GM23338 (cell line): ENCODE measurements at regions not wholly inside any gene's neighbourhood (a gene's known extent, or its start where the extent isn't known, plus 50 kb on each side); places are given as distances from the start of the nearest gene placed in this dataset.

Experiments
- ATAC-seq: fragments of 200-7000 bp; cut with Tn5 transposase; 3 replicates; pipeline ENCODE4 v1.9.1; 2020
- DNase-seq: peaks from one replicate; pipeline ENCODE4 v3.0.0-alpha.2; 2015; ENCODE audit warnings: low spot score
- H2AFZ ChIP-seq: fragments of 200-600 bp; sonication (generic); 2 replicates; pipeline ENCODE4 v1.8.0; 2016; ENCODE audit warnings: antibody characterized with exemption, mild to moderate bottlenecking, moderate library complexity
- H3F3A ChIP-seq: fragments of 200-600 bp; sonication (generic); replicated peaks from 2 replicates; pipeline ENCODE4 v1.8.0; 2017; ENCODE audit warnings: antibody characterized with exemption, mixed run types, low read depth
- H3K27ac ChIP-seq: fragments of 200-600 bp; sonication (generic); 2 replicates; pipeline ENCODE4 v1.6.1; 2016; ENCODE audit warnings: low read depth
- H3K27me3 ChIP-seq: fragments of 200-600 bp; sonication (generic); 2 replicates; pipeline ENCODE4 v1.8.0; 2016; ENCODE audit warnings: mild to moderate bottlenecking, mixed run types, moderate library complexity; ENCODE audit not compliant: insufficient read depth
- H3K36me3 ChIP-seq: fragments of 200-600 bp; sonication (generic); 2 replicates; pipeline ENCODE4 v1.8.0; 2016; ENCODE audit warnings: mild to moderate bottlenecking; ENCODE audit not compliant: insufficient read depth
- H3K4me1 ChIP-seq: fragments of 200-600 bp; sonication (generic); 2 replicates; pipeline ENCODE4 v1.8.0; 2016; ENCODE audit warnings: mild to moderate bottlenecking, moderate library complexity; ENCODE audit not compliant: insufficient read depth
- H3K4me2 ChIP-seq: fragments of 200-600 bp; sonication (generic); 2 replicates; pipeline ENCODE4 v1.7.1; 2017; ENCODE audit warnings: mixed run types
- H3K4me3 ChIP-seq: fragments of 200-600 bp; sonication (generic); 2 replicates; pipeline ENCODE4 v1.6.1; 2016; ENCODE audit warnings: mixed run types
- H3K79me2 ChIP-seq: fragments of 200-600 bp; sonication (generic); replicated peaks from 2 replicates; pipeline ENCODE4 v1.8.0; 2017; ENCODE audit warnings: mild to moderate bottlenecking; ENCODE audit not compliant: insufficient read depth
- H3K9me2 ChIP-seq: fragments of 200-600 bp; sonication (generic); 2 replicates; pipeline ENCODE4 v1.8.0; 2017; ENCODE audit not compliant: insufficient read depth
- H4K20me1 ChIP-seq: fragments of 200-600 bp; sonication (generic); replicated peaks from 2 replicates; pipeline ENCODE4 v1.8.0; 2017; ENCODE audit warnings: mild to moderate bottlenecking; ENCODE audit not compliant: insufficient read depth
- H3K27ac Mint-ChIP-seq: 2 replicates; pipeline ENCODE4 v1.8.0; 2020; ENCODE audit warnings: inconsistent platforms, mild to moderate bottlenecking, moderate library complexity, mixed read lengths
- H3K27me3 Mint-ChIP-seq: 3 replicates; pipeline ENCODE4 v1.8.0; 2022; ENCODE audit warnings: low read depth, mild to moderate bottlenecking, moderate library complexity, mixed read lengths, inconsistent platforms; ENCODE audit not compliant: insufficient read depth, poor library complexity
- H3K36me3 Mint-ChIP-seq: 3 replicates; pipeline ENCODE4 v1.8.0; 2021; ENCODE audit warnings: low read depth, mild to moderate bottlenecking, inconsistent platforms, moderate library complexity, mixed read lengths
- H3K4me1 Mint-ChIP-seq: 3 replicates; pipeline ENCODE4 v1.8.0; 2020; ENCODE audit warnings: mild to moderate bottlenecking, inconsistent platforms, mixed read lengths
- H3K4me3 Mint-ChIP-seq: 3 replicates; pipeline ENCODE4 v1.8.0; 2021; ENCODE audit warnings: moderate library complexity, mild to moderate bottlenecking, inconsistent platforms, mixed read lengths
- H3K9me3 Mint-ChIP-seq: 3 replicates; pipeline ENCODE4 v1.8.0; 2020; ENCODE audit warnings: moderate library complexity, mild to moderate bottlenecking, inconsistent platforms, mixed read lengths
- CREB1 ChIP-seq: fragments of 250-450 bp; sonication (Bioruptor Pico); IDR thresholded peaks from 2 replicates; pipeline ENCODE4 v1.5.0; 2020; ENCODE audit warnings: low read depth, mild to moderate bottlenecking, moderate library complexity
- CTCF ChIP-seq, 2 experiments: fragments of 200-600 bp in 1 of 2; sonication (generic) in 1 of 2; conservative IDR thresholded peaks; 2 replicates each; pipeline versions ENCODE4 v1.5.1 to v1.6.1; 2016 to 2017; ENCODE audit warnings: antibody characterized with exemption in 2 of 2, low read depth in 2 of 2, mild to moderate bottlenecking in 2 of 2, moderate library complexity in 1 of 2
- EZH2 ChIP-seq: fragments of 200-600 bp; sonication (generic); IDR thresholded peaks from one replicate; pipeline ENCODE4 v1.8.0; 2017; ENCODE audit warnings: antibody characterized with exemption, mild to moderate bottlenecking, low read depth; ENCODE audit not compliant: unreplicated experiment
- EZH2phosphoT487 ChIP-seq: fragments of 200-600 bp; sonication (generic); IDR thresholded peaks from one replicate; pipeline ENCODE4 v1.8.1; 2018; ENCODE audit warnings: antibody characterized with exemption; ENCODE audit not compliant: unreplicated experiment
- JUNB ChIP-seq: IDR thresholded peaks from one replicate; pipeline ENCODE4 v1.6.1; 2016; ENCODE audit warnings: antibody characterized with exemption; ENCODE audit not compliant: unreplicated experiment
- NANOG ChIP-seq: IDR thresholded peaks from 2 replicates; pipeline ENCODE4 v1.6.1; 2016; ENCODE audit warnings: antibody characterized with exemption, borderline replicate concordance
- POLR2AphosphoS5 ChIP-seq: IDR thresholded peaks from 2 replicates; pipeline ENCODE4 v1.6.1; 2016; ENCODE audit warnings: antibody characterized with exemption, low read depth
- REST ChIP-seq: IDR thresholded peaks from one replicate; pipeline ENCODE4 v1.6.1; 2018; ENCODE audit warnings: antibody characterized with exemption; ENCODE audit not compliant: unreplicated experiment
- STAT1 ChIP-seq: IDR thresholded peaks from one replicate; pipeline ENCODE4 v1.6.1; 2016; ENCODE audit warnings: antibody characterized with exemption; ENCODE audit not compliant: unreplicated experiment
- ZNF114 ChIP-seq: fragments of 250-450 bp; sonication (Bioruptor Pico); IDR thresholded peaks from 2 replicates; pipeline ENCODE4 v1.5.0; 2020; ENCODE audit warnings: mild to moderate bottlenecking, moderate library complexity
- ZNF331 ChIP-seq: fragments of 250-450 bp; sonication (Bioruptor Pico); IDR thresholded peaks from 2 replicates; pipeline ENCODE4 v1.5.0; 2020; ENCODE audit warnings: low read depth, mild to moderate bottlenecking, moderate library complexity
- TF ChIP-seq, protein P1 (sequence below): IDR thresholded peaks from 2 replicates; pipeline ENCODE4 v1.6.1; 2016; ENCODE audit warnings: antibody characterized with exemption
- TF ChIP-seq, protein P2 (sequence below): fragments of 250-450 bp; sonication (Bioruptor Pico); IDR thresholded peaks from 2 replicates; pipeline ENCODE4 v1.5.0; 2020; ENCODE audit warnings: mild to moderate bottlenecking, moderate library complexity

DNA sequence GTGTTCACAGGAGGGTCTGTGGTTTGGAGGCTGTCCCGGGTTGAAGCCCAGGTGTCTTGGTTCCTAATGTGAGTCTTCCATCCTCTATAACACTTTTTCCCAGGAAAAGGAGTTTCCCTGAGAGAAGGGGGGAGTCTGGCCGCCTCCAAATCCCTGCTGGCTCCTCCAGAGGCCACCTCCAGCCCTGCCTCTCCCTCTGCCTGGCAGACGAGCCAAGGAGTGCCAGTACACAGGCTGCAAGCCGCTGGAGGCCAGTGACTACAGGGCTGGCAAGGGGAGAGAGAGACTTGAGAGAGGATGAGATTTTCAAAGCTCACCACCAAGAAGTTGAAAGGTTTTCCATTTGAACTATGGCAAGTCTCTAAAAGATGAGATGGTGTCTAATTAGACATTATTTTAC lies 154.2 kb upstream of the ID2 start:
- no peak overlapping the region for H3K27ac Mint-ChIP-seq
- H3K4me1 Mint-ChIP-seq, result peaks cover 20% of the 10 kb centered on the region
- H3K4me1 ChIP-seq, result peaks cover 6% of the 10 kb centered on the region; the same call in 1 of the 2 replicates
- H3K36me3 ChIP-seq, result no peaks in the 10 kb centered on the region
- H3K4me3 Mint-ChIP-seq, result no peak overlapping the region
- no peak overlapping the region for H3K27ac ChIP-seq
- no peaks in the 10 kb centered on the region for H3K27me3 ChIP-seq
- no peak for TF ChIP-seq ZNF114 (CRISPR knock-in tag)
- TF ChIP-seq CREB1 (CRISPR knock-in tag), result no peak
- TF ChIP-seq, protein P1, sequence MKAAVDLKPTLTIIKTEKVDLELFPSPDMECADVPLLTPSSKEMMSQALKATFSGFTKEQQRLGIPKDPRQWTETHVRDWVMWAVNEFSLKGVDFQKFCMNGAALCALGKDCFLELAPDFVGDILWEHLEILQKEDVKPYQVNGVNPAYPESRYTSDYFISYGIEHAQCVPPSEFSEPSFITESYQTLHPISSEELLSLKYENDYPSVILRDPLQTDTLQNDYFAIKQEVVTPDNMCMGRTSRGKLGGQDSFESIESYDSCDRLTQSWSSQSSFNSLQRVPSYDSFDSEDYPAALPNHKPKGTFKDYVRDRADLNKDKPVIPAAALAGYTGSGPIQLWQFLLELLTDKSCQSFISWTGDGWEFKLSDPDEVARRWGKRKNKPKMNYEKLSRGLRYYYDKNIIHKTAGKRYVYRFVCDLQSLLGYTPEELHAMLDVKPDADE, result no peak
- no peak for TF ChIP-seq STAT1
- TF ChIP-seq, protein P2, sequence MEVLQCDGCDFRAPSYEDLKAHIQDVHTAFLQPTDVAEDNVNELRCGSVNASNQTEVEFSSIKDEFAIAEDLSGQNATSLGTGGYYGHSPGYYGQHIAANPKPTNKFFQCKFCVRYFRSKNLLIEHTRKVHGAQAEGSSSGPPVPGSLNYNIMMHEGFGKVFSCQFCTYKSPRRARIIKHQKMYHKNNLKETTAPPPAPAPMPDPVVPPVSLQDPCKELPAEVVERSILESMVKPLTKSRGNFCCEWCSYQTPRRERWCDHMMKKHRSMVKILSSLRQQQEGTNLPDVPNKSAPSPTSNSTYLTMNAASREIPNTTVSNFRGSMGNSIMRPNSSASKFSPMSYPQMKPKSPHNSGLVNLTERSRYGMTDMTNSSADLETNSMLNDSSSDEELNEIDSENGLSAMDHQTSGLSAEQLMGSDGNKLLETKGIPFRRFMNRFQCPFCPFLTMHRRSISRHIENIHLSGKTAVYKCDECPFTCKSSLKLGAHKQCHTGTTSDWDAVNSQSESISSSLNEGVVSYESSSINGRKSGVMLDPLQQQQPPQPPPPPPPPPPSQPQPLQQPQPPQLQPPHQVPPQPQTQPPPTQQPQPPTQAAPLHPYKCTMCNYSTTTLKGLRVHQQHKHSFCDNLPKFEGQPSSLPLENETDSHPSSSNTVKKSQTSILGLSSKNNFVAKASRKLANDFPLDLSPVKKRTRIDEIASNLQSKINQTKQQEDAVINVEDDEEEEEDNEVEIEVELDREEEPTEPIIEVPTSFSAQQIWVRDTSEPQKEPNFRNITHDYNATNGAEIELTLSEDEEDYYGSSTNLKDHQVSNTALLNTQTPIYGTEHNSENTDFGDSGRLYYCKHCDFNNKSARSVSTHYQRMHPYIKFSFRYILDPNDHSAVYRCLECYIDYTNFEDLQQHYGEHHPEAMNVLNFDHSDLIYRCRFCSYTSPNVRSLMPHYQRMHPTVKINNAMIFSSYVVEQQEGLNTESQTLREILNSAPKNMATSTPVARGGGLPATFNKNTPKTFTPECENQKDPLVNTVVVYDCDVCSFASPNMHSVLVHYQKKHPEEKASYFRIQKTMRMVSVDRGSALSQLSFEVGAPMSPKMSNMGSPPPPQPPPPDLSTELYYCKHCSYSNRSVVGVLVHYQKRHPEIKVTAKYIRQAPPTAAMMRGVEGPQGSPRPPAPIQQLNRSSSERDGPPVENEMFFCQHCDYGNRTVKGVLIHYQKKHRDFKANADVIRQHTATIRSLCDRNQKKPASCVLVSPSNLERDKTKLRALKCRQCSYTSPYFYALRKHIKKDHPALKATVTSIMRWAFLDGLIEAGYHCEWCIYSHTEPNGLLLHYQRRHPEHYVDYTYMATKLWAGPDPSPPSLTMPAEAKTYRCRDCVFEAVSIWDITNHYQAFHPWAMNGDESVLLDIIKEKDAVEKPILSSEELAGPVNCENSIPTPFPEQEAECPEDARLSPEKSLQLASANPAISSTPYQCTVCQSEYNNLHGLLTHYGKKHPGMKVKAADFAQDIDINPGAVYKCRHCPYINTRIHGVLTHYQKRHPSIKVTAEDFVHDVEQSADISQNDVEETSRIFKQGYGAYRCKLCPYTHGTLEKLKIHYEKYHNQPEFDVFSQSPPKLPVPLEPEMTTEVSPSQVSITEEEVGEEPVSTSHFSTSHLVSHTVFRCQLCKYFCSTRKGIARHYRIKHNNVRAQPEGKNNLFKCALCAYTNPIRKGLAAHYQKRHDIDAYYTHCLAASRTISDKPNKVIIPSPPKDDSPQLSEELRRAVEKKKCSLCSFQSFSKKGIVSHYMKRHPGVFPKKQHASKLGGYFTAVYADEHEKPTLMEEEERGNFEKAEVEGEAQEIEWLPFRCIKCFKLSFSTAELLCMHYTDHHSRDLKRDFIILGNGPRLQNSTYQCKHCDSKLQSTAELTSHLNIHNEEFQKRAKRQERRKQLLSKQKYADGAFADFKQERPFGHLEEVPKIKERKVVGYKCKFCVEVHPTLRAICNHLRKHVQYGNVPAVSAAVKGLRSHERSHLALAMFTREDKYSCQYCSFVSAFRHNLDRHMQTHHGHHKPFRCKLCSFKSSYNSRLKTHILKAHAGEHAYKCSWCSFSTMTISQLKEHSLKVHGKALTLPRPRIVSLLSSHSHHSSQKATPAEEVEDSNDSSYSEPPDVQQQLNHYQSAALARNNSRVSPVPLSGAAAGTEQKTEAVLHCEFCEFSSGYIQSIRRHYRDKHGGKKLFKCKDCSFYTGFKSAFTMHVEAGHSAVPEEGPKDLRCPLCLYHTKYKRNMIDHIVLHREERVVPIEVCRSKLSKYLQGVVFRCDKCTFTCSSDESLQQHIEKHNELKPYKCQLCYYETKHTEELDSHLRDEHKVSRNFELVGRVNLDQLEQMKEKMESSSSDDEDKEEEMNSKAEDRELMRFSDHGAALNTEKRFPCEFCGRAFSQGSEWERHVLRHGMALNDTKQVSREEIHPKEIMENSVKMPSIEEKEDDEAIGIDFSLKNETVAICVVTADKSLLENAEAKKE, result no peak
- no peak for TF ChIP-seq EZH2
- TF ChIP-seq ZNF331, result no peak
- no peak for TF ChIP-seq EZH2phosphoT487
- no peak for TF ChIP-seq REST
- TF ChIP-seq CTCF (conservative IDR thresholded peaks at IDR 0.05; ENCODE audit: low read depth in 2 of 2), result no peak
- no peak for TF ChIP-seq NANOG
- TF ChIP-seq JUNB, result no peak
- no peak for TF ChIP-seq POLR2AphosphoS5
- DNase-seq, result no peak
- no peak overlapping the region for H3K4me3 ChIP-seq
- H3K4me2 ChIP-seq, result no peak overlapping the region
- ATAC-seq, result no peak
- H3K27me3 Mint-ChIP-seq, result peaks cover 3% of the 10 kb centered on the region
- peaks cover 14% of the 10 kb centered on the region for H3K9me3 Mint-ChIP-seq
- H3K79me2 ChIP-seq, result no peaks in the 10 kb centered on the region
- 0 out of 2 replicates have a peak, but pooled peaks cover 8% of the 10 kb centered on the region for H3K9me2 ChIP-seq
- H3K36me3 Mint-ChIP-seq, result no peaks in the 10 kb centered on the region; the same call in 2 of the 3 replicates
- H2AFZ ChIP-seq, result no peak overlapping the region
- H3F3A ChIP-seq, result no peaks in the 10 kb centered on the region
- no peaks in the 10 kb centered on the region for H4K20me1 ChIP-seq
